Stimulated activated CD8-positive, alpha-beta memory T cell treated with anti-CD3 and anti-CD28 coated beads, Interleukin-12 subunit alpha, Interleukin-12 subunit beta, amount 100 ng/mL, for 1 hour (primary cell): ENCODE measurements at regions not wholly inside any gene's neighbourhood (a gene's known extent, or its start where the extent isn't known, plus 50 kb on each side); places are given as distances from the start of the nearest gene placed in this dataset.
"Not testable (repeated sequence)": the region's sequence is repeated elsewhere in the genome, so short reads cannot be mapped to it uniquely, and the experiment has no call there.

Experiments used
- DNase-seq: peaks from one replicate; pipeline ENCODE4 v3.0.0-alpha.2; 2020; ENCODE audit warnings: low read depth

DNA sequence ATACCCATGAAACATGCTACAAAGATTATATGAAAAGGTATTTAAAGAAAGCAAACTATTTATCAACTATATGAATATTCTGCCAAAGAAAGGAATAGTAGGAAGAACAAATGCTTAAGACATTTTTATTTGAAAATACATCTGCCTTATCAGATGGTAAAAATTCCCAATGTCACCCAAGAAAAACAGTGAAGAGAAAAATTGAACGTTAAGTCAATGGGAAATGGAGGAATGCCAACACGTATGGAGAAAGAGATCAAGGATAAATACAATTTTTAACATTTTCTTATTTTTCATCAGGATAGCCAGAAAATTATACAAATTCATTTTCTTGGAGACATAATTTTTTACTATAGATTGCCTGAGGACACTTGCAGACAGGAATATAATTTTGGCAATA lies 394.2 kb downstream of the ZEB2 start:
- DNase-seq, result no peak

DNA sequence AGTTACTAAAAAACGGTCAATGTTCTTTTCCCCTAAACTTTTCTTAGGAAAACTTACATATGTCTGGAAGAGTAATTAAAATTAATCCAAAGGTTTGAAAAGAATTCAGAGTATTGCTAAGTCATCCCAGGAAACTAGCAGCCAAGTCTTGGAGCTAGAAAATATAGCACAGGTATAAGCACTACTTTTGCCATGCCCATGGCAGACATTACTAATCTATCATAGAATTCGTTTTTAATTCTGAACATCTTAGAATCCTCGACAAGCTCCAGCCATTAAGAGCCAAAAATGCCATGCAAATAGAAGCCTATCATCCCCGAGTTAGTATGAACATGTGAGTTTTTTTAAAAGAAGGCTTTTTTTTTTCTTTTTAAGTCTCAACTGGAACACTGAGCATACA lies 395.0 kb downstream of the ZEB2 start:
- DNase-seq, result no peak

DNA sequence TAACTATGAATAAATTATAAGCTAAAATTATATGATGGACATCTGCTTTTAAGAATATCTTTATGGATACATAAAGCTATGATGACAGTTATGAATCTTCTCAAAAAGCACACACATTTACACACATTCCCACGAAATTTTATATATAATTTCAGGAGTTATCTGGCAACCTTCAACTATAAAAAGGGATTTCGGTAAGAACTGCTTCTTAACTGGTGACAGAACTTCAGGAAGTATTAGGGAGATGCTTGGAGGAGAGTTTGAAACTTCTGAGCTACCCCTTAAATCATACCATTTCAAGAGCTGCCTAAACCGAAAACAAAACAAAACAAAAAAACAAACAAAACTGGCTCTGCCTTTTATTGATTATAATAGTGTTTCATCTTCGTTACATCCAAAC lies 399.4 kb downstream of the ZEB2 start:
- DNase-seq, result no peak

DNA sequence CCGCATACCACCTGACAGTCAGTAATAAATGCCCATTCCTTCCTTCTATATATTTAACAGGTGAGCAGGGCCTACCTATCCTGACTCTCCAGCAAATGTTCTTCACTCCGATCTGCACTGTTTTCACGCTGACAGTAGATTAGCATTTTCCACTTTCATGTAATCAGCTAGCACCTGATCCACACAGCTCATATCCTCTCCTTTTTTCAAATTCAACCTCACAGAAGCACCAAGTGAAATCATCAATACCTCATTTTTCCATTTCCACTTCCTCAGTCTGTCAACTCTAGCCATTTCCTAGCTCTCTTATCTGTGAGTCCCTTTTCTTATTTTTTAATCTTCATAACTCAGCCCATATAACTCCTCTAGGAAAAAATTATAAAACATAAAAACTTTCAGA lies 402.8 kb downstream of the ZEB2 start:
- DNase-seq, result no peak

DNA sequence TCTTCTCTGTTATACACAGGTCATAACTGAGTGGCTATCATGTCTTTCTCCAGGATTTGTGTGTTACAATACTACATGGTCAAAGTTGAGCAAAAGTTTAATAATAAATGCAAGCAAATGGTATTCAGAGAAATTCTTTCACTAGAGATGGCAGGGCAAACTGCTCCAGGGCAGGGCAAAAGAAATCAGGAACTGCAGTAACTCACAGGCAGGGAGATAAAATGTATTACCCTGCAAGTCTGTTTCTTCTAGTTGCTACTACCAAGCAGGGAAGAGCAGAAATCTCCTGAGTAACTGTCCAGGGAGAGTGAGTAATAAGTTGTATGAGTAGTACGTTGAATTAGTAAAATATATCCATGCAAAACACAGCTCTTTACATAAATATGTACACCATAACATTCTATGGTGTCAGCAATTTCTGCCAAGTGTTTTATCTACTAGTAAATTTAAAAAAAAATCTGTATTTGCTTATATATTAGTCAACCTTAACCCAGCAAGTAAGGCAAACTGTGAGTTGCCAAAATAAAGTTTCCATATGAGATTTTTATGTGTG lies 404.1 kb downstream of the ZEB2 start:
- no peak for DNase-seq

DNA sequence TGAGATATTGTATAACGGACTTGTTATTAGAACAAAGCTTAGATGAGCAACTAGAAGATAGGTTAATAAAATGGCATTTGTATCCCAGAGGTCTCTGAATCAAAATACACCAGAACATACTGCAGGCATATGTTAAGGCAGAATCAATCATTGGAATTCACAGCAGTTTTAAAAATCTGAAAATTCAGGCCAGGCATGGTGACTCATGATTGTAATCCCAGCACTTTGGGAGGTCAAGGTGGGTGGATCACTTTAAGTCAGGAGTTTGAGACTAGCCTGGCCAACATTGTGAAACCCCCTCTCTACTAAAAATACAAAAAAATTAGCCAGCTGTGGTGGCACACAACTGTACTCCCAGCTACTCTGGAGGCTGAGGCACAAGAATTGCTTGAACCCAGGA lies 405.2 kb downstream of the ZEB2 start:
- DNase-seq, result no peak

DNA sequence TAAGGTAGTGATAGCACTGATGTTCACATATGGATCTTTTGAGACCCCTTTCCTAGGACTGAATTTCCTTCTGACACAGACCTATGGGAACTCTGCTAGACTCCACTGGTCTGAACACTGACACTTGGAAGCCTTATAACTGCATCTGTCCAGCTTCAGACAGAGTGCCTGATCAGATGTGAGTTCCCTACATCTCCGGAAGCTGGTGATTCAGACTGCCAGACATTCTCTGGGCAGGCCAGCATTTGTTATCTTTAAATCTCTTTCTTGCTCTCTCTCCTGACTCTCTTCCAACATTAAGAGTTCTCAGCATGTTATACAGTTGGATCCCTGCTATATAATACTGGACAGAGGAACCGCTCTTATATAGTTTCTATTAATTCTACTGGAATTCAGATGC lies 408.5 kb downstream of the ZEB2 start:
- no peak for DNase-seq

DNA sequence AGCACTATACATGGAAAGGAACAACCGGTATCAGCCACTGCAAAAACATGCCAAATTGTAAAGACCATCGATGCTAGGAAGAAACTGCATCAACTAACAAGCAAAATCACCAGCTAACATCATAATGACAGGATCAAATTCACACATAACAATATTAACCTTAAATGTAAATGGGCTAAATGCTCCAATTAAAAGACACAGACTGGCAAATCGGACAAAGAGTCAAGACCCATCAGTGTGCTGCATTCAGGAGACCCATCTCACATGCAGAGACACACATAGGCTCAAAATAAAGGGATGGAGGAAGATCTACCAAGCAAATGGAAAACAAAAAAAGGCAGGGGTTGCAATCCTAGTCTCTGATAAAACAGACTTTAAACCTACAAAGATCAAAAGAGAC lies 413.8 kb downstream of the ZEB2 start:
- DNase-seq, result not testable (repeated sequence)

DNA sequence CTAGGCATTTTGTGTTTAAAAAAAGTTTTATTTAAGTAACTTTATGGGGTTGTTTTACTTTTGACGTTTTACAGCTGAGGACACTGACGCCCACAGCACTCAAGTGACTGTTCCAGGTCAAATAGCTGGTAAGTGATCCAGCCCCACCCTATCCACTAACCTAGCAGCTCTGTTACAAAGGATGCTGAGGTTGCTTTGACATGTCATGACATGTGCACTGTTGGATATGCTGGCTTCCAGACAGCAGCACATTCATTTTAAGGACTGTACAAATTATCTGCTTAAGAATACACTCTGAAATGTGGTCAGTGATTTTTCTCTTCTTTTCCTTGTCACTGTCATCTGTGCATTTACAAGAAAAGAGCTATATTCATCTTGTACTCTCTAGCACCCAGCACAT lies 417.5 kb downstream of the ZEB2 start:
- DNase-seq, result no peak

DNA sequence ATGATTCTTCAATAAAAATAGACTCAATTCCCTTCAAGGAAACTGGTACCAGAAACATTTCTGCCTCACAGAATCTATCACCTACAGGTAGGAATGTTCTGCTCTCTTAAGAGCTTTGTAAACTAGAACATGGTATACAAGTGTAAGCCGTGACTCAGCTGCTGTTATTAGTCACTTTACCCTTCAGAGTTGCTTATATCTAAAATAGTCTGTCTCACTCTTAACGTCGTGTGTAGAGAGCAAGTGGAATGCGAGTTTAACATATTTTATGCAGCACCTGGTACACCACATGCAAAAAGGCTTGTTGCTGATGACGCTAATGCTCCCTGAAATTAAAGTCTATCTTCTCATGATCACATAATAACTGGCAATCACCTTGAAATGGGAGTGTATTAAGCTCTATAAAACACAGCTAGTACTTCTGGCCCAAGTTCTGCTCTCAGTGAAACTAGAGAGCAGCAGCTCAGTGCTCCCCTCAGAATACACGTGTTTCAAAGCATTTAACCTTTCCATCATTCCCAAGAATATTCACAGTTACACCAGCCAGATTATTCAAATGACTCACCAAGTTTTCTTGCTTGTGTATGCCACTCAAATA lies 420.0 kb downstream of the ZEB2 start:
- no peak for DNase-seq

DNA sequence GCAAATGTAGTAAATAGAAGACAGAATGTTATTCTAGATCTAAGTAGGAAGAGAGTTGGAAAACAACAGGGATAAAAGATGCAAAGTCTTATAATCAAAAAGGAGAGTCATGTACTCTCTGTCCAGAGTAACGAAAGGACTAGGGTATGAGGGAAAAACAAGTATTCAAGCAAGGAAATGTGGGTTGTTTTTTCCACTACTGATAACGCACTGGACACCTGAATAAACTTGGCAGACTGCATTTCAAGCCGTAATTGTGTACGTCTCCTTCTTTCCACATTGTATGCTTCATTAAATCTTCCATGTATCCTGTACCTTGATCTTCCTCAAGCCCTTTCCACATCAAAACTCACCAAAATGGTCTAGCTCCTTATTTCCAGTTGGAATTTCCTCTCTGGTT lies 420.6 kb downstream of the ZEB2 start:
- no peak for DNase-seq

DNA sequence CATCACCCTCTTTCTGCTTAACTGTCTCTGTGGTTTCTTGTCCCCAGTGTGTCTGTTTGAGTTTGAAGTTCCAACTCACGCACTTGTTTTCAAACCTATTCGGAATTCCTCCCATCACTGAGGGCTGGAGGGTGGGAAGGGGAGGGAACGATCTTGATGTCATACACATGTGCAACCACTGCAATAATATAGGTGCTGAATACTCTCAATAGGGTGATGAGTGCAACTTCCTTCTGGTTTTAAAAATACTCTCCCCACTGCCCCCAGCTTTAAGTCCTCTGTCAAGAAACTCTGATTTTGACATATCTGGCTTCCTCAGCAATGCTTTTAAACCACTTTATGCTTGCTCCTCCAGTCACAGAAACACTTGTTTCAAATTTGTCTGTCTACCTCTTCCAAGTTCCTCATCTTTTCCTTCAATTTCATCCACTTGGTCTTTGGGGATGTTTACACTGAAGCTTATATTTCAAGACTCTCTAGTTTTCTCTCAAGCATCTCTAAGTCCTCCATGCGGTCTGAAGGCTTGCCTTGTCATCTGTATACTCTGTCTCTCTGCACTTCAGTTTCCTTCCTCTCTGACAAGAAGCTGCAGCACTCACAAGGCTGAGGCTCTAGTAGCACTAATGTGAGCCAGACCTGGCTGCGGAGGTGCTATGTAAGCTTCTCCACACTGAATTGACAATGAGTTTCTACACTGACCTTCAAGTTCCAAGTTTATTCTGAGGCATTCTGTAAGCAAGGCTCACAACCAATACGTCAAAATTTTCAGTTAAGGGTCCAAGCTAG lies 422.3 kb downstream of the ZEB2 start:
- no peak for DNase-seq

DNA sequence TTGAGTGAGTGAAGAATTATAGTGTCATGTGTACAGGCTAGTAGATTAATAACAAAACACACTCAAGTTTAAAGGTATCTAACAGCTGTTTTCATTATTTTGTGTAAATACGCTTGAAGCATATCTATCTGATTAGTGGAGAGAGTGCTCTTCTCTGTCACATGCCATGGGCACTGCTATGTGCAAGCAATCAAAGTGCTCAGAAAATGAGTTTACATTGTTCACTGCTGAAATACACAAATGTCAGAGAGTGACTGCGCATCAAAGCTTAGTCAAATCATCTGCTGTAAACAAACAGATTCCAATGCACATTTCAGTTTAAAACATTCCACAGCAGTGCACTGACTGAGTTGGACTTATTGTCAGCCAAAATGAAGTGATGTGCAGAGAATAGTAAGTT lies 423.4 kb downstream of the ZEB2 start:
- DNase-seq, result no peak

DNA sequence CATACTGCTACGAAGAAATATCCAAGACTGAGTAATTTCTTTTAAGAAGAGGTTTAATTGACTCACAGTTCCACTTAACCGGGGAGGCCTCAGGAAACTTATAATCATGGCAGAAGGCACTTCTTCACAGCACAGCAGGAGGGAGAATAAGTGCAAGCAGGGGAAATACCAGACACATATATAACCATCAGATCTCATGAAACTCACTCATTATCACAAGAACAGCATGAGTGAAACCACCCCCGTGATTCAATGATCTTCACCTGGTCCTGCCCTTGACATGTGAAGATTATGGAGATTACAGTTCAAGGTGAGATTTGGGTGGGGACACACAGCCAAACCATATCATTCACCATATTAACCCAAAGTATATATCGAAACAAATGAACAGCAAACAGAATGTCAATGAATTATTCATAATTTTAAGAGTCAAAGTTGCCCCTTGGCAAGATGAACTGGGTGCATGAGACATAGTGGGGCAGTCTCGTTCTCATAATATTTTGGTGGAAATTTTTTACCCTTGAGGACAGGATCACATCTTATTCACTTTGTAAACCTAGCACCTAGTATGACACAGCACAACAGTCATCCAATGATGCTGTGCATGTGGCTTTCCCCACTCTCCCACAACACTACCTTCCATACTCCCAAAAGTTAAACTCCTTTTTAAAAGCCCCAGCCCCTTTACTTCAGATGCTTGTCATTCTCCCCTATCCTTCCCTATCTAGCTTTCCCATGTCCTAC lies 425.3 kb downstream of the ZEB2 start:
- no peak for DNase-seq

DNA sequence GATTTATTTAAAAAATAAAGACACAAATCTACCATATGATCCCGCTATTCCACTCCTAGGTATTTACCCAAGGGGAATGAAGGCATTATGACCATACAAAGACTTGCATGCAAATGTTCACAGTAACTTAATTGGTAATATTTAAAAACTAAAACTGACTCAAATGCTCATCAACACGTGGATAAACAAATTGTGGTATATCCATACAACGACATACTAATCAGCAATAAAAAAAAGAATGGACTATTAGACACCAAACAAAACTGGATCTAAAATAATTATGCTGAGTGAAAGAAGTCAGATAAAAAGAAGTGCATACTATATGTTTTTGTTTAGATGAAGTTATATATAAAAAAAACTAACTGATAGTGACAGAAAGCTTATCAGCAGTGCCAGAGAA lies 428.3 kb downstream of the ZEB2 start:
- no peak for DNase-seq

DNA sequence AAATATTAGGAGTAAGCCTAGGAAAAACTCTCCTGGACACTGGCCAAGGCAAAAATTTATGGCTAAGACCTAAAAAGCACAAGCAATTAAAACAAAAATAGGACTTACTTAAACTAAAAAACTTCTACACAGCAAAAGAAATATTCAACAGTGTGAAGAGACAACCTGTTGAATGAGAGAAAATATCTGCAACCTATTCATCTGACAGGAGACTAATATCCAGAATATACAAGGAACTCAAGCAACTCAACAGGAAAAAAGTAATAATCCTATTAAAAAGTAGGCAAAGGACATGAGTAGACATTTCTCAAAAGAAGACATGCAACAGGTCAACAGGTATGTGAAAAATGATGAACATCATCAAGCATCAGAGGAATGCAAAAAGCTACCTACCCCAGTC lies 431.1 kb downstream of the ZEB2 start:
- no peak for DNase-seq

DNA sequence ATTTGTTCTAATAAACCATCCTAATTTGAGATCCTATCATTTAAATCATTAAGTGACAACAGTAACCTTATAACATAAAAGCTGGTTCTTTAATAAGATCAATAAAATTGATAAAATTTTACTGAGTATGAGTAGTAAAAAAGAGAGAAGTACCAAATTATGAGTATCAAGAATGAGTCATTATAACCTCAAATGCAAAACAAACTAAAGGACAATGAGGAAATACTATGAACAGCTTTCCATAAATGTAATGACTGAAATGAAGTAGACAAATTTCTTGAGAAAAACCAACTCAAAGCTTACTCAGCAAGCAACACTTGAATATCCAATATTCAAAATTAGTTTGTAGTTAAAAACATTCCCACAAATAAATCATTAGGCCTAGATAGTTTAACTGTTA lies 433.0 kb downstream of the ZEB2 start:
- no peak for DNase-seq

DNA sequence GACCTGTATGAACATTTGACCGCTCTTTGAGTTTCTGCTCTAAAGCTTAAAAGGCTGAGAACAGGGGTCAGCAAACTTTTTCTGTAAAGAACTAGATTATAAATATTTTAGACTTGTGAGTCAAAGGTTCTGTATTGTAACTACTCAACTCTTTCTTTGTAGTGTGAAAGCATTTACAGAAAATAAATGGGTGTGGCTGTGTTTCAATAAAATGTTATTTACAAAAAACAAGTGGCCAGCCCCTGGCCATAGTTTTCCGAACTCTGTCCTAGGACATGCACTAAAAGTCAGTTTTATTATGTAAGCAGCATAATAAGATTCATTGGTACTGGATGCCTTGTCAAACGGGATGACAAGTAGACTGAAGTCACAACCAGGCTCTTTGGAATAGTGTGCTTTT lies 434.9 kb downstream of the ZEB2 start:
- DNase-seq, result no peak

DNA sequence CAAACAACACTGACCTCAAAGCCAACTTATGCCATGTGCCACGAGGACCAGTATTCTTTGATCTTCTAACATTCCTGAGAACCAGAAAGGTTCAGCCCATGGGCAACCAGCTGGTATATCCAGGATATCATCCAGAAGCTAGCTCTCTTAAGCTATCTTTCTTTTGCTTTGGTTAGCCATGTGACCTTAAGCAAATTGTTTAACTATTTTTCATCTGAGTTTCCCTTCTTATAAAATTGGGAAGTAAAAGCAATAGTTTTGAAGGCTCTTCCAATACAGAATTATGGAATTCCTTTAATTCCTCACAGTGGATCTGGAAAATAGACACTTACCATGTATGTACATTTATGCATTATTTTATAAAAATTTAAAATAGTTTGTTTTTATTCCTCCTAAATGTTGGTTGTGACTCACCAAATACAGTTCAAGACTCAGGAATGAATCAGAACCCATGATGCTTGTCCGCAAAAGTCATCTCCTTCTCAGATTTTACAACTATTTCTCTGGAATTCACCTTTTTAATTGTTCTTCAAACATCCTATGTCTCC lies 435.7 kb downstream of the ZEB2 start:
- DNase-seq, result no peak

DNA sequence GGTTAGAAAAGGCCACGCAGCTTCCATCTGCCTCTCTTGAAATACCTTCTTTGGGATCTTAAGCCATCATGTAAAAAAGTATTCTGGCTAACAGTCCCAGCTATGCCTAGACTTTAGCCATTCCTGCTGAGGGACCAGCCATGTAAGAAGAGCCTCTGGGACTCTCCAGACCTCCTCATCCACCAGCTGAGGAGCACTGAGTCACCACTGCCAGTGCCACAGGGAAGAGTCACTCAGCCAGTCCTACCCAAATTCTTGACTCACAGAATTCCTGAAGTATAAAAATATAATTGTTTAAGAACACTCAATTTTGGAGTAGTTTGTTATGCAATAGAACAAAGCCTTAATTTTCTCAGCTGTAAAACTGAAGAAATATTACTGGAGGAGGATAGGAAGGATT lies 436.7 kb downstream of the ZEB2 start:
- DNase-seq, result no peak

DNA sequence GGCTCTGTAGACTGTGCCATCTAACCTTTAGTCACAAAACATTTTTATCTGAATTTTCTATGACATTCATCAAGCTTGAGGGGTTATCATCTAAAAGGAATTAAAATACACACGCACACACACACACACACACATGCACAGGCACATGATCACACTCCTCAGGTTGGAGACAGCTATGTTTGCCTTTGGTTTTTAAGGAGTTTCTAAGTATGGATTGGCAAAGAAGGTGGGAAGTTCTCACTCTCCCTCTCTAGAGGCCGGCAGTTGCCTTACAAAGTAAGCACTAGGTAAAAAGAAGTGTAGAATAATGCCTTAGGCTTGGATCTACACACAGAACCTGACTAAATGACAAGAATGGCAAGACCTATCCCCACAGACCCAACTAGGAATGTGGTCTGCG lies 437.1 kb downstream of the ZEB2 start:
- no peak for DNase-seq

DNA sequence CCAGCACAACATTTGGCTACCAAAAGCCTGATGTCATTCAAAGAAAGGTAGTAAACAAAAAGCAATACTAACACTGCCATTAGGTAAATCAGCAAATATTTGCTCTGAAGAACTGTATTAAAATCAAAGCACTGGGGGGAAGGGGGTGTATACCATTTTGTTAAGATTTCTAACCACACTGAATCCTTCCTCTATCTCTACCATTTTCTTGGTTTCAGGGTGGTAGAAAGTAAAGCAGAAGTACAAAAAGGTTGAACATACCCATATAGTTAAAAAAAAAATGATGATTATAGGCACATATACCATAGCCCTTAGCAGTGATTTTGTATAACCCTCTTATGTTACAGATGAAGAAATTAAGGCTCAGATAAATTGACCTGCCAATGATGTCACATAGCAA lies 437.6 kb downstream of the ZEB2 start:
- DNase-seq, result no peak

DNA sequence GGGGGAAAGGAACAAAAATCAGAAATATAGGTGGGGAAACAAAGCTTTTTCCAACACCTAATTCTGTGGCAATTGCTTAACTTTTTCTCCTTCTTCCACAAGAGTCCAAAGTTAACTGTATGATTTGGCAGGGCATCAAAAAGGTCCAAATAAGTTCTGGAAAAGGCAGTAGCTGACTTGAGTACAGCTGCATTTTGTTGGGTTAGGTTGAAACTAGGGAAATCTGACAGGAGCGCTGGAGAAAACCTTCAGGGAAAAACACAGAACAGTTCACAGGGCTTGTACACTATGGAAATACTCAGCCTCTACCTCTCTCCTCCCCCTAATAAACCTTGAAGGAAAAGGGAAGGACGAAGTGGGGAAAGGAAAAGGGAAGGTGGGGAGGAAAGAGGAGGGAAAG lies 438.6 kb downstream of the ZEB2 start:
- no peak for DNase-seq
